ENCODE measurements at regions not wholly inside any gene's neighbourhood (a gene's known extent, or its start where the extent isn't known, plus 50 kb on each side); places are given as distances from the start of the nearest gene placed in this dataset.
A peak's percentile ranks its signal among the peaks of the same experiment; 100 is the strongest.

DNA sequence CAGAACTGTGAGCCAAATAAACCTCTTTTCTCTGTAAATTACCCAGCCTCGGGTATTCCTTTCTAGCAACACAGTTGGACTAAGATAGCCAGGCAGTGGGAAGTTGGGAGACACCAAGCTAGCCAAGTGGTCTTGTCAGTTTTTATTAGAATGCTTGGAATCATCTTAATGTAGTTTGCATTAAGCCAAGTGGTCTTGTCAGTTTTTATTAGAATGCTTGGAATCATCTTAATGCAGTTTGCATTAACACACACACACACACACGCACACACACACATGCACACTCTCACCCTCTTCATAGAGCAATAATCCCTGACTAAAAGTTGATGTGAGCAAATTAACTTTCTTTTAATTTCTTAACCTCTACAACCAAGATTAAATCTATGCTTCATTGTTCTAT lies 151.5 kb downstream of the VAPA start:
- DNase-seq (ENCODE audit: low spot score) (no peak), ATAC-seq (no peak)
- no peak overlapping the region for H3K4me2 ChIP-seq
- Mint-ChIP-seq H3K27me3 (ENCODE audit: insufficient read depth, low read depth, poor library complexity) (peaks cover 2% of the 10 kb centered on the region), H3K27ac (no peak overlapping the region), H3K9me3 (no peaks in the 10 kb centered on the region), H3K36me3 (ENCODE audit: low read depth) (no peaks in the 10 kb centered on the region), H3K4me3 (no peak overlapping the region), H3K4me1 (peaks cover 40% of the 10 kb centered on the region)
- TF ChIP-seq, protein P1, sequence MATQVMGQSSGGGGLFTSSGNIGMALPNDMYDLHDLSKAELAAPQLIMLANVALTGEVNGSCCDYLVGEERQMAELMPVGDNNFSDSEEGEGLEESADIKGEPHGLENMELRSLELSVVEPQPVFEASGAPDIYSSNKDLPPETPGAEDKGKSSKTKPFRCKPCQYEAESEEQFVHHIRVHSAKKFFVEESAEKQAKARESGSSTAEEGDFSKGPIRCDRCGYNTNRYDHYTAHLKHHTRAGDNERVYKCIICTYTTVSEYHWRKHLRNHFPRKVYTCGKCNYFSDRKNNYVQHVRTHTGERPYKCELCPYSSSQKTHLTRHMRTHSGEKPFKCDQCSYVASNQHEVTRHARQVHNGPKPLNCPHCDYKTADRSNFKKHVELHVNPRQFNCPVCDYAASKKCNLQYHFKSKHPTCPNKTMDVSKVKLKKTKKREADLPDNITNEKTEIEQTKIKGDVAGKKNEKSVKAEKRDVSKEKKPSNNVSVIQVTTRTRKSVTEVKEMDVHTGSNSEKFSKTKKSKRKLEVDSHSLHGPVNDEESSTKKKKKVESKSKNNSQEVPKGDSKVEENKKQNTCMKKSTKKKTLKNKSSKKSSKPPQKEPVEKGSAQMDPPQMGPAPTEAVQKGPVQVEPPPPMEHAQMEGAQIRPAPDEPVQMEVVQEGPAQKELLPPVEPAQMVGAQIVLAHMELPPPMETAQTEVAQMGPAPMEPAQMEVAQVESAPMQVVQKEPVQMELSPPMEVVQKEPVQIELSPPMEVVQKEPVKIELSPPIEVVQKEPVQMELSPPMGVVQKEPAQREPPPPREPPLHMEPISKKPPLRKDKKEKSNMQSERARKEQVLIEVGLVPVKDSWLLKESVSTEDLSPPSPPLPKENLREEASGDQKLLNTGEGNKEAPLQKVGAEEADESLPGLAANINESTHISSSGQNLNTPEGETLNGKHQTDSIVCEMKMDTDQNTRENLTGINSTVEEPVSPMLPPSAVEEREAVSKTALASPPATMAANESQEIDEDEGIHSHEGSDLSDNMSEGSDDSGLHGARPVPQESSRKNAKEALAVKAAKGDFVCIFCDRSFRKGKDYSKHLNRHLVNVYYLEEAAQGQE (IDR thresholded peaks at IDR 0.05; ENCODE audit: unreplicated experiment) = no peak
- no peak for TF ChIP-seq CREB1 (CRISPR knock-in tag; IDR thresholded peaks at IDR 0.05; ENCODE audit: low read depth)
- TF ChIP-seq, protein P2, sequence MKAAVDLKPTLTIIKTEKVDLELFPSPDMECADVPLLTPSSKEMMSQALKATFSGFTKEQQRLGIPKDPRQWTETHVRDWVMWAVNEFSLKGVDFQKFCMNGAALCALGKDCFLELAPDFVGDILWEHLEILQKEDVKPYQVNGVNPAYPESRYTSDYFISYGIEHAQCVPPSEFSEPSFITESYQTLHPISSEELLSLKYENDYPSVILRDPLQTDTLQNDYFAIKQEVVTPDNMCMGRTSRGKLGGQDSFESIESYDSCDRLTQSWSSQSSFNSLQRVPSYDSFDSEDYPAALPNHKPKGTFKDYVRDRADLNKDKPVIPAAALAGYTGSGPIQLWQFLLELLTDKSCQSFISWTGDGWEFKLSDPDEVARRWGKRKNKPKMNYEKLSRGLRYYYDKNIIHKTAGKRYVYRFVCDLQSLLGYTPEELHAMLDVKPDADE (IDR thresholded peaks at IDR 0.05) = no peak
- no peak for TF ChIP-seq EZH2 (IDR thresholded peaks at IDR 0.05; ENCODE audit: low read depth, unreplicated experiment)
- no peak for TF ChIP-seq POLR2AphosphoS5 (IDR thresholded peaks at IDR 0.05; ENCODE audit: low read depth)
- 0 out of 2 replicates have a peak overlapping the region, but pooled peaks have one; percentile 69 for H2AFZ ChIP-seq
- no peaks in the 10 kb centered on the region for H4K20me1 ChIP-seq (replicated peaks; ENCODE audit: insufficient read depth)
- H3F3A ChIP-seq (replicated peaks; ENCODE audit: low read depth) = no peaks in the 10 kb centered on the region
- H3K4me1 ChIP-seq (ENCODE audit: insufficient read depth) = 0 out of 2 replicates have a peak, but pooled peaks cover 2% of the 10 kb centered on the region
- H3K4me3 ChIP-seq = no peak overlapping the region
- H3K9me2 ChIP-seq (ENCODE audit: insufficient read depth) = peaks cover 4% of the 10 kb centered on the region; the same call in 1 of the 2 replicates
- H3K79me2 ChIP-seq (replicated peaks; ENCODE audit: insufficient read depth) = no peaks in the 10 kb centered on the region
- no peak overlapping the region for H3K27ac ChIP-seq (ENCODE audit: low read depth)
- H3K27me3 ChIP-seq (ENCODE audit: insufficient read depth) = no peaks in the 10 kb centered on the region
- H3K36me3 ChIP-seq (ENCODE audit: insufficient read depth) = no peaks in the 10 kb centered on the region

DNA sequence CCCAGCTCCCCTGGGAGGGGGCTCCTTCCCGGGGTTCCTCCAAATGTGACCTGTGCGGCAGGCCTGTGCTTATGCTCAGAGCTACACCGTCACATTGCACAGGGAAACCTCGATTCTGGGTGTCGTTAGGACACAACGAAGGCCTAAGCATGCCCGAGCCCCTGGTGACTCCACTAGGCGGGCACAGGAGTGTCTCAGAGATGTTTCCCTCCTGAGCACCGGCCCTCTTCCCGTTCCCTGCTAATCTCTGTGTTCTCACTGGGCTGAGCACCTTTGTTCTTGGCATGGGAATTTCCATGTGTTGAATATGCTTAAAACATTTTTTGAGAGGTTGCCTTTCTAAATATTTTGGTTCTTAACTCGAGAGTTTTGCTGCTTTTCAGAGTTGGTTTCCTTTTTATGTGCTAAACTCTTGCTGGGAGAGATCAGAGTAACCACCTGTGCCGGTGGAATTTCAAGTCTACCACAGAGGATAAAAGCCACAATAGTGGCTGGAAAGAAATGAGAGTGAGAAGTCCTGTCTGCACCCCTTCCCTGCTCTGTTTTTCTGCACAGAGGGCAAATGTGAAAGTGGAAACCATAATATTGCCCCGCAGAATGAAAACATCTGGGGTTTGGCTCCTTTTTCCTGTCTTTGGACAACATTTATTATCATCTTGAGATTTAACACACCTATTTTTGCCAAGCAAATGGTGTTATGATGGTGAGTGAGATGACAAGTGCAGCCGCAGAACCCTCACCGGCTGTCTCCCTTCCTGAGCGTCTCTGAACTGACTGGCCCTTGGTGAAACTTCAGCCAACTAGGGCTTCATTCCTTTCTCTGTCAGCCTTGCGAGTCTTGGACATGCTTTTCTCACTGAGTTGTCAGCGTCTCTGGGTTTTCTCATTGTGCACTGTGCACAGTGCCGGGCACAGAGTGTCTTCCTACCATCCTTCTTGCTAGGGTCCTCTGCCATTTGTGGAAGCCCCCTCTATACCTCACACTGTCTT lies 154.1 kb downstream of the VAPA start:
- no peak for DNase-seq (ENCODE audit: low spot score)
- Mint-ChIP-seq H3K4me1 (peaks cover 33% of the 10 kb centered on the region), H3K27ac (no peak overlapping the region)
- no peak for TF ChIP-seq CREB1 (CRISPR knock-in tag; IDR thresholded peaks at IDR 0.05; ENCODE audit: low read depth)
- TF ChIP-seq, protein P3, sequence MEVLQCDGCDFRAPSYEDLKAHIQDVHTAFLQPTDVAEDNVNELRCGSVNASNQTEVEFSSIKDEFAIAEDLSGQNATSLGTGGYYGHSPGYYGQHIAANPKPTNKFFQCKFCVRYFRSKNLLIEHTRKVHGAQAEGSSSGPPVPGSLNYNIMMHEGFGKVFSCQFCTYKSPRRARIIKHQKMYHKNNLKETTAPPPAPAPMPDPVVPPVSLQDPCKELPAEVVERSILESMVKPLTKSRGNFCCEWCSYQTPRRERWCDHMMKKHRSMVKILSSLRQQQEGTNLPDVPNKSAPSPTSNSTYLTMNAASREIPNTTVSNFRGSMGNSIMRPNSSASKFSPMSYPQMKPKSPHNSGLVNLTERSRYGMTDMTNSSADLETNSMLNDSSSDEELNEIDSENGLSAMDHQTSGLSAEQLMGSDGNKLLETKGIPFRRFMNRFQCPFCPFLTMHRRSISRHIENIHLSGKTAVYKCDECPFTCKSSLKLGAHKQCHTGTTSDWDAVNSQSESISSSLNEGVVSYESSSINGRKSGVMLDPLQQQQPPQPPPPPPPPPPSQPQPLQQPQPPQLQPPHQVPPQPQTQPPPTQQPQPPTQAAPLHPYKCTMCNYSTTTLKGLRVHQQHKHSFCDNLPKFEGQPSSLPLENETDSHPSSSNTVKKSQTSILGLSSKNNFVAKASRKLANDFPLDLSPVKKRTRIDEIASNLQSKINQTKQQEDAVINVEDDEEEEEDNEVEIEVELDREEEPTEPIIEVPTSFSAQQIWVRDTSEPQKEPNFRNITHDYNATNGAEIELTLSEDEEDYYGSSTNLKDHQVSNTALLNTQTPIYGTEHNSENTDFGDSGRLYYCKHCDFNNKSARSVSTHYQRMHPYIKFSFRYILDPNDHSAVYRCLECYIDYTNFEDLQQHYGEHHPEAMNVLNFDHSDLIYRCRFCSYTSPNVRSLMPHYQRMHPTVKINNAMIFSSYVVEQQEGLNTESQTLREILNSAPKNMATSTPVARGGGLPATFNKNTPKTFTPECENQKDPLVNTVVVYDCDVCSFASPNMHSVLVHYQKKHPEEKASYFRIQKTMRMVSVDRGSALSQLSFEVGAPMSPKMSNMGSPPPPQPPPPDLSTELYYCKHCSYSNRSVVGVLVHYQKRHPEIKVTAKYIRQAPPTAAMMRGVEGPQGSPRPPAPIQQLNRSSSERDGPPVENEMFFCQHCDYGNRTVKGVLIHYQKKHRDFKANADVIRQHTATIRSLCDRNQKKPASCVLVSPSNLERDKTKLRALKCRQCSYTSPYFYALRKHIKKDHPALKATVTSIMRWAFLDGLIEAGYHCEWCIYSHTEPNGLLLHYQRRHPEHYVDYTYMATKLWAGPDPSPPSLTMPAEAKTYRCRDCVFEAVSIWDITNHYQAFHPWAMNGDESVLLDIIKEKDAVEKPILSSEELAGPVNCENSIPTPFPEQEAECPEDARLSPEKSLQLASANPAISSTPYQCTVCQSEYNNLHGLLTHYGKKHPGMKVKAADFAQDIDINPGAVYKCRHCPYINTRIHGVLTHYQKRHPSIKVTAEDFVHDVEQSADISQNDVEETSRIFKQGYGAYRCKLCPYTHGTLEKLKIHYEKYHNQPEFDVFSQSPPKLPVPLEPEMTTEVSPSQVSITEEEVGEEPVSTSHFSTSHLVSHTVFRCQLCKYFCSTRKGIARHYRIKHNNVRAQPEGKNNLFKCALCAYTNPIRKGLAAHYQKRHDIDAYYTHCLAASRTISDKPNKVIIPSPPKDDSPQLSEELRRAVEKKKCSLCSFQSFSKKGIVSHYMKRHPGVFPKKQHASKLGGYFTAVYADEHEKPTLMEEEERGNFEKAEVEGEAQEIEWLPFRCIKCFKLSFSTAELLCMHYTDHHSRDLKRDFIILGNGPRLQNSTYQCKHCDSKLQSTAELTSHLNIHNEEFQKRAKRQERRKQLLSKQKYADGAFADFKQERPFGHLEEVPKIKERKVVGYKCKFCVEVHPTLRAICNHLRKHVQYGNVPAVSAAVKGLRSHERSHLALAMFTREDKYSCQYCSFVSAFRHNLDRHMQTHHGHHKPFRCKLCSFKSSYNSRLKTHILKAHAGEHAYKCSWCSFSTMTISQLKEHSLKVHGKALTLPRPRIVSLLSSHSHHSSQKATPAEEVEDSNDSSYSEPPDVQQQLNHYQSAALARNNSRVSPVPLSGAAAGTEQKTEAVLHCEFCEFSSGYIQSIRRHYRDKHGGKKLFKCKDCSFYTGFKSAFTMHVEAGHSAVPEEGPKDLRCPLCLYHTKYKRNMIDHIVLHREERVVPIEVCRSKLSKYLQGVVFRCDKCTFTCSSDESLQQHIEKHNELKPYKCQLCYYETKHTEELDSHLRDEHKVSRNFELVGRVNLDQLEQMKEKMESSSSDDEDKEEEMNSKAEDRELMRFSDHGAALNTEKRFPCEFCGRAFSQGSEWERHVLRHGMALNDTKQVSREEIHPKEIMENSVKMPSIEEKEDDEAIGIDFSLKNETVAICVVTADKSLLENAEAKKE (CRISPR knock-in tag; IDR thresholded peaks at IDR 0.05) = no peak
- no peak for TF ChIP-seq JUNB (IDR thresholded peaks at IDR 0.05; ENCODE audit: unreplicated experiment)
- no peak for TF ChIP-seq EZH2 (IDR thresholded peaks at IDR 0.05; ENCODE audit: low read depth, unreplicated experiment)
- no peak for TF ChIP-seq STAT1 (IDR thresholded peaks at IDR 0.05; ENCODE audit: unreplicated experiment)
- no peak for TF ChIP-seq ZNF331 (CRISPR knock-in tag; IDR thresholded peaks at IDR 0.05; ENCODE audit: low read depth)
- TF ChIP-seq POLR2AphosphoS5 (IDR thresholded peaks at IDR 0.05; ENCODE audit: low read depth) = no peak

More for the DNA sequence above, 154.1 kb downstream of the VAPA start:
- no peaks in the 10 kb centered on the region; the same call in 1 of the 2 replicates for H3K4me1 ChIP-seq (ENCODE audit: insufficient read depth)
- ATAC-seq = peak; percentile 57
- Mint-ChIP-seq H3K4me3 (no peak overlapping the region), H3K9me3 (no peaks in the 10 kb centered on the region), H3K36me3 (ENCODE audit: low read depth) (no peaks in the 10 kb centered on the region), H3K27me3 (ENCODE audit: insufficient read depth, low read depth, poor library complexity) (peaks cover 2% of the 10 kb centered on the region)
- H3K27me3 ChIP-seq (ENCODE audit: insufficient read depth) = no peaks in the 10 kb centered on the region
- no peaks in the 10 kb centered on the region for H3K36me3 ChIP-seq (ENCODE audit: insufficient read depth)
- H3K9me2 ChIP-seq (ENCODE audit: insufficient read depth) = peaks cover 6% of the 10 kb centered on the region; the same call in 1 of the 2 replicates
- no peak overlapping the region for H3K4me3 ChIP-seq
- no peaks in the 10 kb centered on the region for H4K20me1 ChIP-seq (replicated peaks; ENCODE audit: insufficient read depth)
- peak overlapping the region; percentile 76 for H2AFZ ChIP-seq
- no peaks in the 10 kb centered on the region for H3F3A ChIP-seq (replicated peaks; ENCODE audit: low read depth)
- no peak overlapping the region for H3K4me2 ChIP-seq
- H3K27ac ChIP-seq (ENCODE audit: low read depth) = no peak overlapping the region
- H3K79me2 ChIP-seq (replicated peaks; ENCODE audit: insufficient read depth) = no peaks in the 10 kb centered on the region
